ENCODE measurements at regions not wholly inside any gene's neighbourhood (a gene's known extent, or its start where the extent isn't known, plus 50 kb on each side); places are given as distances from the start of the nearest gene placed in this dataset.

DNA sequence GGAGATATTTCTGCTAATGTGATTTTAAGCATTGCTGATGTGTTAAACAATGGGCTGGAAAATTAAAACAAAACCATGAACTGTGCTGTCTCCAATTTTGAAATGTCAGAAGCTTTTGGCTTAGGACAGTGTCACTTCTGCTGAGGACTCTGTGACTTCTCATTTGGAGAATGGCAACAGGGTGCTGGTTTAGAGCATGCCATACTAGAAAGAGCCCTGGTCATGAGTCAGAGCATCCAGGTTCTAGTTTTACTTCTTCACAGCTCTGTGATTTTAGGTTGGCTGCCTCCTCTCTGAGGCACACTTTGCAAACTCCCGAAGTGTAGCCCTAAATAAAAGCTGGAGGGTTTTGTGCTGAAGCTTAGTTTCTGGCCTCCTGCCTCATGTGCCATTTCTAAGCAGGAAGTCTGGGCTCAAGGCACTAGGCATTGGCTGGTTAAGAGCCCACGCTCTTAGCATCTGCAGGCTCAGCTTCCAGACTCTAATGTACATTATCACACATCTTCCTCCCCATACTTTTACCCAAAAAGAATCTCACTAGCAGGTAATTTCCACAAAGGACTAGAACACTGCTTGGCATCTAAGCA lies 193.8 kb downstream of the CNTN3 start:
- TF ChIP-seq CTCF (IDR thresholded peaks at IDR 0.05 in 8 of 11, conservative IDR thresholded peaks at IDR 0.05 in 3 of 11) = no peak
- TF ChIP-seq POLR2AphosphoS5 (IDR thresholded peaks at IDR 0.05) = no peak
